ENCODE measurements at regions not wholly inside any gene's neighbourhood (a gene's known extent, or its start where the extent isn't known, plus 50 kb on each side); places are given as distances from the start of the nearest gene placed in this dataset.

DNA sequence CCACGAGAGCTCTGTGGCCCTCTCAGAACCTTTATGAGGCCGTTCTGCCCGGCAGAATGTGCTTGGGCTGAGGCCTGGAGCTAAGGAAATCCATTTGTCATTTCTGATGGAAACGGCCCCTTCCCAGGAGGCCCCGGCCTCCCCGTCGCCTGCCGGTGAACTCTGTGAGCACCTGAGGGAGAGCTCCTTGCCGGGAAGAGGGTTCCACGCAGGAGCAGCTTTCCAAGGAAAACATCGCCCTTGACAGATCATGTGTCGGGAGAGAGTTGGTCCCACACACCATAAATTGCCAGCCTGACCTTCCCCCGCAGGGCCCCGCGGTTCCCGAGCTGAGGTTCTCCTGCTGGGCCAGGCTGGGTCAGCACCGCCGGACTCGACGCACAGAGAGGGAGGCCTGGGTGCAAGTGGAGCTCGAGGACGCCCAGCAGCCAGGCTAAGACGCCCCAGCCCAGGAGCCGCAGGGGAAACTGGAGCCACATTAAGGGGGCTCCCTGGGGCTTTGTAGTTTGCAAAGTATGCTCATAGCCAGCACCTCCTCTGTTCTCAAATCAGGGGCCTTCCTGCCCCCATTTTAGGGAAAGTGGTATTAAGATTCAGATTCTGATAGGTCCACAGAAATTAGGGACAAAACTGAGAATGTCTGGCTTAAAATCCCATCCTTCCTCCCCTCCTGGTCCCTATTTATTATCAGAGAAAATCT lies 239.5 kb downstream of the FOXD2 start:
- Histone ChIP-seq H3K36me3 (ENCODE audit: low read depth) (no peaks in the 10 kb centered on the region), H3K9me2 (ENCODE audit: insufficient read depth) (no peaks in the 10 kb centered on the region), H3K4me3 (no peak overlapping the region), H3K27ac (no peak overlapping the region), H3K4me1 (replicated peaks; ENCODE audit: insufficient read depth) (no peaks in the 10 kb centered on the region), H3K27me3 (ENCODE audit: insufficient read depth, low read depth) (no peaks in the 10 kb centered on the region), H4K20me1 (ENCODE audit: insufficient read depth) (no peaks in the 10 kb centered on the region), H2AFZ (0 out of 2 replicates have a peak overlapping the region, but pooled peaks have one; percentile 13), H3K4me2 (no peak overlapping the region), H3K9me3 (ENCODE audit: insufficient read depth, low read depth) (no peaks in the 10 kb centered on the region; the same call in 1 of the 2 replicates), H3F3A (ENCODE audit: insufficient read depth, low read depth) (no peaks in the 10 kb centered on the region), H3K79me2 (ENCODE audit: low read depth) (no peaks in the 10 kb centered on the region)
- TF ChIP-seq EZH2 (IDR thresholded peaks at IDR 0.05; ENCODE audit: low read depth) (no peak), CTCF (conservative IDR thresholded peaks at IDR 0.05) (no peak)
- ChIA-PET POLR2A (ENCODE audit: unreplicated experiment) (no interaction called here), CTCF (interaction anchor here (0.7 kb wide), 1 partner anchor 344 kb away, joined by 3 read pairs; the partner anchor contains the start of gene CMPK1)
- intact Hi-C loops (cut with micrococcal nuclease; ENCODE audit: unreplicated experiment), result no loop called here
- BruUV-seq (replicated peaks), result no TSS peak
- no peak for DNase-seq

DNA sequence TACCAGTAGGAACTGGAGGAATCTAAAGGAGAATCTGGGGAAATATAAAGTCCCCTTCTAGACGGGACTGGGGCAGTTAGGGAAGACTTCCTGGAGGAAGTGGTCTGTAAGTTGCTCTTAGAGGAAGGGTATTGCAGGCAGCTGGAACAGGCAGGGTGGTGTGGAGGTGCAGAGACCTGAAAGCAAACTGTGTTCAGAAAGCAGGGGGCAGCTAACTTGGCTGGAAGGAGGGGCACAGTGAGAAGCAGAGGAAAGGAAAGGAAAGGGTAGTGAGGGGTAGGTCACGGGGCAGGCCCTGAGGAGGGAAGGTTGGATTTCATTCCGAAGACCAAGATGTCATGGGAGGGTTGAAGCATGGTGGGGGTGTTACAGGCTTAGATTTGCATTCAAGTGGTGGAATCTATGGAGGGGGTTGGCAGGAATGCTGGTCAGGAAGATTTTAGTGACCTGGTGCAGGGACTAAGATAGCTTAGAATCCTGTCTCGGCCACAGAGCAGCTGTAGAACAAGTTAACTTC lies 240.7 kb downstream of the FOXD2 start:
- CTCF ChIA-PET, result no interaction called here
- TF ChIP-seq CTCF (conservative IDR thresholded peaks at IDR 0.05) (no peak), EZH2 (IDR thresholded peaks at IDR 0.05; ENCODE audit: low read depth) (no peak)

DNA sequence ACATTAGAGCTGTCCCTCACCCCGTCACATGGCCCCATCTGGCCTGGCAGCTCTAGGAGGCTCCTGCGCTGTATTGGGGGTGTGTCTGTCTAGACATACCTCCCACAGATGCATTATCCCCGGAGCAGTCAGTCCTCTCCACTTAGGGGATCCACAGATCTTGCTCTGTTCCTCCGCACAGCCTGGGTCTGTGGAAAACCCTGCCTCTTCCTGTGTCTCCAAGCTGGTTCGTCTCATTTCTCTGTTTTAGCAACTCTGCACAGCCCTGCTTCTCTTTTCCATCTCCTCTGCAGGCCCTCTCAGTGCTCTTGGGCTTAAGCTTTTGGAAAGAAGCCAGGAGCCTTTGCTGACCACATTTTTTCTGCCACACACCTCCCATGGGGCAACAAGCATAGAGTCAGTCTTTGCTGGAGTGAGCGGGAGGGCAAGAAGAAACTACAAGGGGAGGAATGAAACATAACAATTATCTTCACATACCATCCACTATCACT lies 241.5 kb downstream of the FOXD2 start:
- no peak overlapping the region for H2AFZ ChIP-seq
- no peak for DNase-seq

More for the DNA sequence above, 240.7 kb downstream of the FOXD2 start:
- no peak for DNase-seq
- no peaks in the 10 kb centered on the region for H3K27me3 ChIP-seq (ENCODE audit: insufficient read depth, low read depth)
- no peaks in the 10 kb centered on the region for H3K79me2 ChIP-seq (ENCODE audit: low read depth)
- intact Hi-C loops (cut with micrococcal nuclease; ENCODE audit: unreplicated experiment), result no loop called here
- no peak overlapping the region for H3K4me2 ChIP-seq
- H3K4me3 ChIP-seq, result no peak overlapping the region
- H3K27ac ChIP-seq, result no peak overlapping the region
- no peaks in the 10 kb centered on the region for H3K36me3 ChIP-seq (ENCODE audit: low read depth)
- POLR2A ChIA-PET (ENCODE audit: unreplicated experiment), result no interaction called here
- H3K9me2 ChIP-seq (ENCODE audit: insufficient read depth), result no peaks in the 10 kb centered on the region
- H3F3A ChIP-seq (ENCODE audit: insufficient read depth, low read depth), result no peaks in the 10 kb centered on the region
- H4K20me1 ChIP-seq (ENCODE audit: insufficient read depth), result no peaks in the 10 kb centered on the region
- no peaks in the 10 kb centered on the region for H3K9me3 ChIP-seq (ENCODE audit: insufficient read depth, low read depth)
- H3K4me1 ChIP-seq (replicated peaks; ENCODE audit: insufficient read depth), result no peaks in the 10 kb centered on the region
- H2AFZ ChIP-seq, result no peak overlapping the region
- no TSS peak for BruUV-seq (replicated peaks)

More for the DNA sequence above, 241.5 kb downstream of the FOXD2 start:
- intact Hi-C loops (cut with micrococcal nuclease; ENCODE audit: unreplicated experiment), result no loop called here
- Histone ChIP-seq H3K9me3 (ENCODE audit: insufficient read depth, low read depth) (no peaks in the 10 kb centered on the region), H4K20me1 (ENCODE audit: insufficient read depth) (no peaks in the 10 kb centered on the region), H3K27me3 (ENCODE audit: insufficient read depth, low read depth) (no peaks in the 10 kb centered on the region), H3K79me2 (ENCODE audit: low read depth) (no peaks in the 10 kb centered on the region), H3K4me3 (no peak overlapping the region), H3K4me1 (replicated peaks; ENCODE audit: insufficient read depth) (no peaks in the 10 kb centered on the region), H3K4me2 (no peak overlapping the region), H3K9me2 (ENCODE audit: insufficient read depth) (no peaks in the 10 kb centered on the region), H3K36me3 (ENCODE audit: low read depth) (no peaks in the 10 kb centered on the region), H3F3A (ENCODE audit: insufficient read depth, low read depth) (no peaks in the 10 kb centered on the region), H3K27ac (no peak overlapping the region)
- CTCF ChIA-PET, result no interaction called here
- TF ChIP-seq EZH2 (IDR thresholded peaks at IDR 0.05; ENCODE audit: low read depth) (no peak), CTCF (conservative IDR thresholded peaks at IDR 0.05) (no peak)
- POLR2A ChIA-PET (ENCODE audit: unreplicated experiment), result no interaction called here
- BruUV-seq (replicated peaks), result no TSS peak
